ENCODE measurements at regions not wholly inside any gene's neighbourhood (a gene's known extent, or its start where the extent isn't known, plus 50 kb on each side); places are given as distances from the start of the nearest gene placed in this dataset.

DNA sequence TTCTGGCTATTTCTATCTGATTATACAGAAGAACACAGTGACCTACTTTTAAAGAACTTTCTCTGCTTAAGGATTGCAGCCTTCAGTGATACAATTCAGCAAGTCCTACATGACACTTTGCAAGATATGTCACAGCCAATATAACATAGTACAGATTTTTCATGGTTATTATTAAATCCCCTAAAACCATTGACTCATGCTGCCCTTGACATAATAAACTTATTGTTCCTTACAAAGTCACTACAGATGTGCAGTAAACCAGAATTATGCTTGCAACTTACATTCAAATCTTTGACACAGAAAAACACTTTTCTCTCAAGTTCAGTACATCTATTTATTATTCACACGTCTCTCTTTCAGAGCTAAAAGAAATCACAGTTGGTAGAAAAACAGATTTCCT is 1136.3 kb upstream of the ACO1 start:
- DNase-seq (ENCODE audit: low read depth, low spot score): no peak
- Histone ChIP-seq H3K27me3 (ENCODE audit: control insufficient read depth, extremely low read depth, insufficient read depth, low read length) (no peaks in the 10 kb centered on the region), H3K79me2 (ENCODE audit: control insufficient read depth, insufficient read depth, low read length) (no peaks in the 10 kb centered on the region), H3K9me1 (ENCODE audit: control insufficient read depth, extremely low read depth, insufficient read depth, low read length) (no peaks in the 10 kb centered on the region), H4K20me1 (ENCODE audit: control insufficient read depth, extremely low read depth, insufficient read depth, low read length) (no peaks in the 10 kb centered on the region), H3K9ac (ENCODE audit: control insufficient read depth, extremely low read depth, insufficient read depth, low read length) (no peak overlapping the region), H3K36me3 (ENCODE audit: control insufficient read depth in 2 of 2, extremely low read depth in 1 of 2, insufficient read depth in 2 of 2, low read length in 2 of 2) (no peaks in the 10 kb centered on the region), H2AFZ (ENCODE audit: control insufficient read depth, low read length) (no peak overlapping the region), H3K27ac (ENCODE audit: control insufficient read depth, insufficient read depth, low read length) (no peak overlapping the region), H3K4me1 (ENCODE audit: control insufficient read depth, extremely low read depth, insufficient read depth, low read length) (no peaks in the 10 kb centered on the region), H3K4me2 (ENCODE audit: control insufficient read depth, extremely low read depth, insufficient read depth, low read depth, low read length) (no peak overlapping the region), H3K9me3 (ENCODE audit: control insufficient read depth, low read depth, low read length) (no peaks in the 10 kb centered on the region), H3K4me3 (ENCODE audit: control insufficient read depth in 2 of 3, extremely low read depth in 1 of 3, insufficient read depth in 2 of 3, low read depth in 1 of 3, low read length in 3 of 3) (no peak overlapping the region)
- TF ChIP-seq CTCF (optimal IDR thresholded peaks at IDR 0.05 in 1 of 3, IDR thresholded peaks at IDR 0.05 in 1 of 3, conservative IDR thresholded peaks at IDR 0.05 in 1 of 3; ENCODE audit: extremely low read depth in 1 of 3, insufficient read depth in 2 of 3, low read length in 3 of 3) (no peak), EZH2 (IDR thresholded peaks at IDR 0.05; ENCODE audit: low read length) (no peak)
- dilution Hi-C loops (cut with MboI; ENCODE audit: extremely low pct_ligation_motif_present, low sequenced_read_pairs): no loop called here
- no peak for FAIRE-seq

DNA sequence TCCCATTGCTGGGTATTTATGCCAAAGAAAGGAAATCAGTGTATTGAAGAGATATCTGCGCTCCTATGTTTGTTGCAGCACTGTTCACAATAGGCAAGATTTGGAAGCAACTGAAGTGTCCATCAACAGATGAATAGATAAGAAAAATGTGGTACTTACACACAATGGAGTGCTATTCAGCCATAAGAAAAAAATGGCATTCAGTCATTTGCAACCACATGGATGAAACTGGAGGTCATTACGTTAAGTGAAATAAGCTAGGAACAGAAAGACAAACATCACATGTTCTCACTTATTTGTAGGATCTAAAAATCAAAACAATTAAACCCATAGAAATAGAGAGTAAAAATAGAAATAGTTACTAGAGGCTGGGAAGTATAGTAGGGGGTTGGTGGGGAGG is 1133.1 kb upstream of the ACO1 start:
- H3K9me3 ChIP-seq (ENCODE audit: control insufficient read depth, low read depth, low read length): no peaks in the 10 kb centered on the region
- no peaks in the 10 kb centered on the region for H3K27me3 ChIP-seq (ENCODE audit: control insufficient read depth, extremely low read depth, insufficient read depth, low read length)
- no peak overlapping the region for H3K4me2 ChIP-seq (ENCODE audit: control insufficient read depth, extremely low read depth, insufficient read depth, low read depth, low read length)
- DNase-seq (ENCODE audit: low read depth, low spot score) (no peak), FAIRE-seq (no peak)
- no peak overlapping the region for H3K27ac ChIP-seq (ENCODE audit: control insufficient read depth, insufficient read depth, low read length)
- H3K4me3 ChIP-seq (ENCODE audit: control insufficient read depth in 2 of 3, extremely low read depth in 1 of 3, insufficient read depth in 2 of 3, low read depth in 1 of 3, low read length in 3 of 3): no peak overlapping the region
- TF ChIP-seq EZH2 (IDR thresholded peaks at IDR 0.05; ENCODE audit: low read length) (no peak), CTCF (optimal IDR thresholded peaks at IDR 0.05 in 1 of 3, IDR thresholded peaks at IDR 0.05 in 1 of 3, conservative IDR thresholded peaks at IDR 0.05 in 1 of 3; ENCODE audit: extremely low read depth in 1 of 3, insufficient read depth in 2 of 3, low read length in 3 of 3) (no peak)
- no peaks in the 10 kb centered on the region for H4K20me1 ChIP-seq (ENCODE audit: control insufficient read depth, extremely low read depth, insufficient read depth, low read length)
- no peaks in the 10 kb centered on the region for H3K4me1 ChIP-seq (ENCODE audit: control insufficient read depth, extremely low read depth, insufficient read depth, low read length)
- no peak overlapping the region for H3K9ac ChIP-seq (ENCODE audit: control insufficient read depth, extremely low read depth, insufficient read depth, low read length)
- no peak overlapping the region for H2AFZ ChIP-seq (ENCODE audit: control insufficient read depth, low read length)
- no peaks in the 10 kb centered on the region for H3K36me3 ChIP-seq (ENCODE audit: control insufficient read depth in 2 of 2, extremely low read depth in 1 of 2, insufficient read depth in 2 of 2, low read length in 2 of 2)
- H3K79me2 ChIP-seq (ENCODE audit: control insufficient read depth, insufficient read depth, low read length): no peaks in the 10 kb centered on the region
- dilution Hi-C loops (cut with MboI; ENCODE audit: extremely low pct_ligation_motif_present, low sequenced_read_pairs): no loop called here
- no peaks in the 10 kb centered on the region for H3K9me1 ChIP-seq (ENCODE audit: control insufficient read depth, extremely low read depth, insufficient read depth, low read length)

All from keratinocyte (primary cell).